Mesodermal cell (in vitro differentiated cells): ENCODE measurements at regions not wholly inside any gene's neighbourhood (a gene's known extent, or its start where the extent isn't known, plus 50 kb on each side); places are given as distances from the start of the nearest gene placed in this dataset.
"Not testable (repeated sequence)": the region's sequence is repeated elsewhere in the genome, so short reads cannot be mapped to it uniquely, and the experiment has no call there.

Experiments used
- H3K27ac ChIP-seq: 2 replicates; pipeline ENCODE4 v1.7.0; 2013; ENCODE audit warnings: mild to moderate bottlenecking, low read depth, low read length, moderate library complexity; ENCODE audit not compliant: severe bottlenecking
- H3K36me3 ChIP-seq: 2 replicates; pipeline ENCODE4 v1.7.1; 2013; ENCODE audit warnings: mild to moderate bottlenecking, low read length, moderate library complexity; ENCODE audit not compliant: control insufficient read depth, insufficient read depth
- H3K4me1 ChIP-seq: one replicate; pipeline ENCODE4 v1.7.1; 2013; ENCODE audit warnings: mild to moderate bottlenecking, low read length; ENCODE audit not compliant: insufficient read depth, control insufficient read depth, poor library complexity, severe bottlenecking
- H3K4me3 ChIP-seq: 2 replicates; pipeline ENCODE4 v1.7.0; 2013; ENCODE audit warnings: low read length, control low read depth, mild to moderate bottlenecking; ENCODE audit not compliant: insufficient read depth, poor library complexity, severe bottlenecking; ENCODE audit errors: extremely low read depth
- H3K9me3 ChIP-seq: 2 replicates; pipeline ENCODE4 v1.7.1; 2013; ENCODE audit warnings: mild to moderate bottlenecking, low read length, moderate library complexity; ENCODE audit not compliant: control insufficient read depth
- WGBS, 2 experiments: methylation state at CpG; one replicate each; pipeline ENCODE4 v1.1.5; 2013; ENCODE audit warnings: missing lambda C conversion rate in 2 of 2; ENCODE audit not compliant: insufficient coverage in 2 of 2; 5-methylcytosine and 5-hydroxymethylcytosine counted together

GRCh38 chr1:118464460-118464859, 279.4 kb upstream of the SPAG17 start:
- not testable (repeated sequence) for H3K4me1 ChIP-seq, H3K4me3 ChIP-seq, H3K9me3 ChIP-seq, H3K27ac ChIP-seq, H3K36me3 ChIP-seq
- 81 to 85% methylated on average over 4 to 8 of the region's 8 CpGs for WGBS, 2 experiments

GRCh38 chr1:118461154-118461553, 276.1 kb upstream of the SPAG17 start:
- Histone ChIP-seq H3K4me3 (no peak overlapping the region), H3K9me3 (no peaks in the 10 kb centered on the region), H3K27ac (no peak overlapping the region), H3K4me1 (no peaks in the 10 kb centered on the region), H3K36me3 (no peaks in the 10 kb centered on the region)

- Histone ChIP-seq H3K36me3 (no peaks in the 10 kb centered on the region), H3K9me3 (no peaks in the 10 kb centered on the region), H3K4me3 (no peak overlapping the region), H3K4me1 (no peaks in the 10 kb centered on the region), H3K27ac (no peak overlapping the region)
These were observed 274.8 kb upstream of the SPAG17 start for GRCh38 chr1:118459871-118460270.

GRCh38 chr1:118453856-118454255, 268.8 kb upstream of the SPAG17 start:
- no CpG with 5 or more reads among the region's 1 CpG for WGBS, 2 experiments
- H3K4me3 ChIP-seq, H3K9me3 ChIP-seq: not testable (repeated sequence)

GRCh38 chr1:118445156-118445555, 260.1 kb upstream of the SPAG17 start:
- WGBS, 2 experiments: no CpG with 5 or more reads among the region's 1 CpG
- no peaks in the 10 kb centered on the region for H3K9me3 ChIP-seq
- no peaks in the 10 kb centered on the region for H3K4me1 ChIP-seq
- H3K4me3 ChIP-seq: no peak overlapping the region
- H3K36me3 ChIP-seq: no peaks in the 10 kb centered on the region
- H3K27ac ChIP-seq: no peak overlapping the region

More at GRCh38 chr1:118453856-118454255, 268.8 kb upstream of the SPAG17 start:
- not testable (repeated sequence) for H3K27ac ChIP-seq, H3K4me1 ChIP-seq, H3K36me3 ChIP-seq

GRCh38 chr1:118442214-118442613, 257.2 kb upstream of the SPAG17 start:
- H3K36me3 ChIP-seq: no peaks in the 10 kb centered on the region
- H3K4me1 ChIP-seq: no peaks in the 10 kb centered on the region
- WGBS, 2 experiments: no CpG with 5 or more reads among the region's 2 CpGs
- H3K4me3 ChIP-seq: no peak overlapping the region
- no peak overlapping the region for H3K27ac ChIP-seq
- no peaks in the 10 kb centered on the region for H3K9me3 ChIP-seq

- no peaks in the 10 kb centered on the region for H3K36me3 ChIP-seq
- no peaks in the 10 kb centered on the region for H3K4me1 ChIP-seq
- H3K4me3 ChIP-seq: no peak overlapping the region
- WGBS, 2 experiments: 90 to 100% methylated on average over 3 to 4 of the region's 6 CpGs
- no peaks in the 10 kb centered on the region for H3K9me3 ChIP-seq
- H3K27ac ChIP-seq: no peak overlapping the region
These were observed 252.6 kb upstream of the SPAG17 start for GRCh38 chr1:118437664-118438063.

GRCh38 chr1:118429856-118430255, 244.8 kb upstream of the SPAG17 start:
- Histone ChIP-seq H3K4me3 (no peak overlapping the region), H3K27ac (no peak overlapping the region), H3K36me3 (no peaks in the 10 kb centered on the region), H3K4me1 (no peaks in the 10 kb centered on the region), H3K9me3 (no peaks in the 10 kb centered on the region)
- 88 to 100% methylated on average over 3 to 4 of the region's 4 CpGs for WGBS, 2 experiments

GRCh38 chr1:118421868-118422350, 236.9 kb upstream of the SPAG17 start:
- H3K4me1 ChIP-seq: no peaks in the 10 kb centered on the region
- 89% methylated on average over 2 of the region's 4 CpGs; no CpG with 5 or more reads in 1 of the 2 experiments for WGBS, 2 experiments
- no peaks in the 10 kb centered on the region for H3K36me3 ChIP-seq
- H3K4me3 ChIP-seq: no peak overlapping the region
- no peak overlapping the region for H3K27ac ChIP-seq
- no peaks in the 10 kb centered on the region for H3K9me3 ChIP-seq

- no peaks in the 10 kb centered on the region for H3K9me3 ChIP-seq
- no peaks in the 10 kb centered on the region for H3K36me3 ChIP-seq
- WGBS, 2 experiments: no CpG with 5 or more reads among the region's 1 CpG
- H3K4me3 ChIP-seq: no peak overlapping the region
- H3K4me1 ChIP-seq: no peaks in the 10 kb centered on the region
- H3K27ac ChIP-seq: no peak overlapping the region
These were observed 219.0 kb upstream of the SPAG17 start for GRCh38 chr1:118404024-118404423.

GRCh38 chr1:118397496-118397859, 212.4 kb upstream of the SPAG17 start:
- no peaks in the 10 kb centered on the region for H3K36me3 ChIP-seq
- no peak overlapping the region for H3K4me3 ChIP-seq
- no peak overlapping the region for H3K27ac ChIP-seq
- 80 to 85% methylated on average over 2 of the region's 2 CpGs for WGBS, 2 experiments
- H3K4me1 ChIP-seq: no peaks in the 10 kb centered on the region
- H3K9me3 ChIP-seq: no peaks in the 10 kb centered on the region
